T47D (cell line): ENCODE measurements at regions not wholly inside any gene's neighbourhood (a gene's known extent, or its start where the extent isn't known, plus 50 kb on each side); places are given as distances from the start of the nearest gene placed in this dataset.
"Not testable (repeated sequence)": the region's sequence is repeated elsewhere in the genome, so short reads cannot be mapped to it uniquely, and the experiment has no call there.

Experiments used
- DNase-seq, 2 experiments: peaks; one replicate each; pipeline versions ENCODE4 v3.0.0 to v3.0.0-alpha.2; 2011 to 2012; ENCODE audit warnings: low read depth in 1 of 2, low spot score in 1 of 2
- JUND ChIP-seq: IDR thresholded peaks from 2 replicates; pipeline ENCODE4 v1.6.1; 2012; ENCODE audit warnings: low read depth
- in situ Hi-C: cut with HindIII; loops from 2 replicates; pipeline ENCODE4 v1.10.0; 2016; ENCODE audit warnings: low sequenced_read_pairs, low pct_unique_long_range_greater_than_20kb

- in situ Hi-C loops: no loop called here
- no peak for DNase-seq
- TF ChIP-seq JUND: no peak
Measured at GRCh38 chr2:144927429-144927828, 407.5 kb upstream of the ZEB2 start.

- in situ Hi-C loops: no loop called here
- no peak for TF ChIP-seq JUND
- DNase-seq: no peak
Measured at GRCh38 chr2:144925886-144926285, 406.0 kb upstream of the ZEB2 start.

GRCh38 chr2:144924827-144925226, 404.9 kb upstream of the ZEB2 start:
- TF ChIP-seq JUND: no peak
- in situ Hi-C loops: no loop called here
- DNase-seq: no peak

GRCh38 chr2:144922519-144922918, 402.6 kb upstream of the ZEB2 start:
- in situ Hi-C loops: no loop called here
- TF ChIP-seq JUND: no peak
- no peak for DNase-seq

- in situ Hi-C loops: no loop called here
Measured at GRCh38 chr2:144920755-144921530, 401.0 kb upstream of the ZEB2 start.

GRCh38 chr2:144914622-144915318, 394.9 kb upstream of the ZEB2 start:
- in situ Hi-C loops: no loop called here
- no peak for DNase-seq
- TF ChIP-seq JUND: no peak

More at GRCh38 chr2:144920755-144921530, 401.0 kb upstream of the ZEB2 start:
- no peak for DNase-seq
- TF ChIP-seq JUND: no peak

GRCh38 chr2:144914113-144914512, 394.2 kb upstream of the ZEB2 start:
- no peak for TF ChIP-seq JUND
- in situ Hi-C loops: no loop called here
- no peak for DNase-seq

- no peak for DNase-seq
- TF ChIP-seq JUND: no peak
- in situ Hi-C loops: no loop called here
Measured at GRCh38 chr2:144912206-144912605, 392.3 kb upstream of the ZEB2 start.

- in situ Hi-C loops: no loop called here
- TF ChIP-seq JUND: no peak
- no peak for DNase-seq
Measured at GRCh38 chr2:144905956-144906355, 386.0 kb upstream of the ZEB2 start.

GRCh38 chr2:144904612-144905011, 384.7 kb upstream of the ZEB2 start:
- in situ Hi-C loops: no loop called here
- TF ChIP-seq JUND: no peak
- no peak for DNase-seq

- in situ Hi-C loops, DNase-seq: not testable (repeated sequence)
Measured at GRCh38 chr2:144903045-144903444, 383.1 kb upstream of the ZEB2 start.

GRCh38 chr2:144901386-144901785, 381.5 kb upstream of the ZEB2 start:
- in situ Hi-C loops, DNase-seq: not testable (repeated sequence)

- in situ Hi-C loops: no loop called here
- no peak for TF ChIP-seq JUND
- no peak for DNase-seq
Measured at GRCh38 chr2:144896341-144896740, 376.4 kb upstream of the ZEB2 start.
